Epithelial cell of prostate (primary cell): ENCODE measurements at regions not wholly inside any gene's neighbourhood (a gene's known extent, or its start where the extent isn't known, plus 50 kb on each side); places are given as distances from the start of the nearest gene placed in this dataset.

ENCODE experiments used
- DNase-seq: peaks from one replicate; pipeline ENCODE4 v3.0.0-alpha.2; 2011; ENCODE audit warnings: low read depth, low spot score
- H3K27ac ChIP-seq: fragments of 450-650 bp; 2 replicates; pipeline ENCODE4 v1.5.1; 2017; ENCODE audit warnings: mild to moderate bottlenecking

DNA sequence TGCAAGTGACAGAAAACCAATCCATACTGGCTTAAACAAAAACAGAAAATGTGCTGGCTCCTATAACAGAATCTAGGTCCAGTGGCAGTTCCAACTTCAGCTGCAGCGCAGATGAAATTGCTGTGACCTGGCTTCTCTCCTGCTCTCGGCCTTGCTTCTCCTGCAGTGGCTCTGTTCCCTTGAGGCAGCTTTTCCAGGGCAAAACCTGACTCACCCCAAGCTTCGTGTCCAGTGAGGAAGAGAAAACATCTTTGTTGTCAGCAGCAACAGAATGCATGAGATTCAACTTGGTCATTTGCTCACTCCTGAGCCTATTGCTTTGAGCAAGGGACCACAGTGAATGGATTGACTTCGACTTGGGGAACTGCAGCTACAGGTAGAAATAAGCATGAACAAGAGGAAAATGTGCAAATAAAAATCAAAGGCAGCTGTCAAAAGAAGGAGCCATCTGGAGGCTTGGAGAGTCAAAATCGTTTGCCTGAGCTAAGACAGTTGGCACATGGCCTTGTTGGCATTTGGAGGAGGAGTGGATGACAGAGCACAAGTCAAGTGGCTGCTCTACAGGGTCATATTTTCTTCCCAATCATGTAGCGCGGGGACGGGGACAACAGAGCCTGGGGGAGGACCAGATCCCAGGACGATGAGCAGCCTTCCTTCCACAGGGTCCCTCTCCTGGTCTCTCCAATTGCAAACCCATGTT is 523.4 kb downstream of the FGF9 start:
- no peak overlapping the region for H3K27ac ChIP-seq
- DNase-seq, result no peak

DNA sequence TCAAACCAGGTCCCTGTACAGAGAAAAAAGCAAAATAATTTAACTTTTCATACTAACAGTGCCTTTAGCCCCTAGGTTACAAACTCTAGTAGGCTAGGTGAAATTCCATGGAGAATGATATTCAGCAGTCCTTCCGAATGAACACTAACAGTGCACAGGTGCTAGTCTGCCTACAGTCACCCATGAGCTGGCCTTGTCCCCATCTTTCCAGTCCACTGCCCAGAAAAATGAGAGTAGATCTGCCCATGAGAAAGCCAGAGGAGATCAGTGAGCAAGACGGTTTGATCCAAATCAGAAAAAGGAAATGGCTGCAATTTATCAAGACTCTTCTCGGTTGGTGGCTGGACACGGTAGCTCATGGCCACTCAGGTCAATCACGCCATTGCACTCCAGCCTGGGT is 524.9 kb downstream of the FGF9 start:
- DNase-seq, result no peak
- H3K27ac ChIP-seq, result no peak overlapping the region

DNA sequence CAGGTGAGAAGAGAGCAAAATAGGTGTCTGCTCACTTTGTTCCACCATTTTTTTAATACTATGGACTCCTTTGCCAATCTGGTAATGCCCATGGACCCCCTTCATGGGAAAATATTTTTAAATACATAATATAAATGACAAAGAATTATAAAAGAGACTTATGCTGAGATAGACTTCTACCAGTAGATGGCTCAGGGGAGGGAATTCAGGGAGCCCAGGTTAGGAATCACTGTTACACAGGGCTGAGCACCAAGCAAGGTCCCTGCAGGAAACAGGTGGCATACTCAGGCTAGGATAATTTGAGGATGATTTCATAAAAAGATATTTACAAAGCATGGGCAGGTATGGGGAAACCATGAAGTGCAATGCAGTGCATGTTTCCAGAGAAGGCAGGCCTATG is 525.9 kb downstream of the FGF9 start:
- no peak for DNase-seq

DNA sequence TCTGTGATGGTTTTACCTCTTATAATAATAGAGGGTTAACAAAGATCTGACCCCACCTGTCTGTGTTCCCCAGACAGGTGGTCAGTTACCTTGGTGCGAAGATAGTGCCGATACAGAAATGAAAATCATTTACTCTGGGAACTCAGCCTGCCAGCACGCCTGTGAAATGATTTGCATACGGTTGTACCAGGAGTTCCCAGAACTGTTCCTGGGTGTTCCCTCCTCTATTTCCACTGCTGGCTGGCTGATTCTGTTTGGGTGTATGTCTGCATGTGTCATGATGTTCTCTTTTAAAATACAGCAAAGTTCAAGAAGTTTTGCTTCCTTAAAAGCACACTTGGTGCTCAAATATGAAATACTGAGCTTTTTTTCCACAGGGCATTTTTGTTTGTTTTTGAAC is 527.1 kb downstream of the FGF9 start:
- no peak overlapping the region for H3K27ac ChIP-seq
- DNase-seq, result no peak

More for the DNA sequence above, 525.9 kb downstream of the FGF9 start:
- H3K27ac ChIP-seq, result no peak overlapping the region

DNA sequence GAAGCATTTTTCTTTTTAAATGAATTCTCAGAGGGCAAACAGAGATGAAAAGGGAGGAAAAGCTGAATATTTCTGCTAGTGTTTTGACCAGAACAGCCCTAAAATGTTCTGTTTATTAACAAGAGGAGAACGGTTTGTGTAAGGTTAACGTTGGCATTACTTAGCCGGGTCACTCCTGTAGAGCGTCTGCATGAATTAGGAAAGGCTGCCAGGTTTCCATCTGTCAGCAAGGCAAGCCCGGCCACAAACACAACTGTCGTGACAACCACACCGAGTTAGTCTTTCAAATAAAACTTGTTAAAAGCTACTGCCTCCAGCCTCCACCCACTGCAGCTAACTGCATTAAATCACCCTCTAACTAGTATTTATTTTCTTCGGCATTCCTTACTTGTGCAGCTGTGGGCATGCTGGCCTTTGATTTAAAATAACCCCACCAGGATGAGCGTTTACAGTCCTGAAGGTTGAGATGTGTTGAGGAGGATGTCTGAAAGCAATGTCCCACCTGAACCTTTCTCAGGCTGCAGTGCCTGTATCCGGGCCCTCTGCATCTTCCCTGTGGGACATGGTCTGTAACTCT is 527.9 kb downstream of the FGF9 start:
- DNase-seq, result no peak
- H3K27ac ChIP-seq, result no peak overlapping the region

DNA sequence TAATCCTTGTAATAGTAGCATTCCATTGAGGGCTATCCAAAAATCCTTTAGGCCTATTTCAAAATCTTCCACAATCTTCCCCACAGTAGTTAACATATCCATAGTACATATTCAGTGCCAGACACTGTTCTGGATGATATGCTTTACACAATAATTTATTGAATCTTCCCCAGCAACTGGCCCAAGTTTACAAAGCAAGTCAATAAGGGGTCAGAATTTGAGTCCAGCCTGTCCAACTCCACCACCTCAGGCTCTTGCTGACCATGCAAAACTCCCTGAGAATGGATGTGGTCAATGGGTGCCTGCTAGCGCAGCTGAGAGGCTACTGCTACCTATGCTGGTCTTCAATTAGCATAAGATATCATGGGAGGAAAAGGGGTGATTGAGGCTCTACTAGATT is 529.6 kb downstream of the FGF9 start:
- DNase-seq, result no peak
- no peak overlapping the region for H3K27ac ChIP-seq

DNA sequence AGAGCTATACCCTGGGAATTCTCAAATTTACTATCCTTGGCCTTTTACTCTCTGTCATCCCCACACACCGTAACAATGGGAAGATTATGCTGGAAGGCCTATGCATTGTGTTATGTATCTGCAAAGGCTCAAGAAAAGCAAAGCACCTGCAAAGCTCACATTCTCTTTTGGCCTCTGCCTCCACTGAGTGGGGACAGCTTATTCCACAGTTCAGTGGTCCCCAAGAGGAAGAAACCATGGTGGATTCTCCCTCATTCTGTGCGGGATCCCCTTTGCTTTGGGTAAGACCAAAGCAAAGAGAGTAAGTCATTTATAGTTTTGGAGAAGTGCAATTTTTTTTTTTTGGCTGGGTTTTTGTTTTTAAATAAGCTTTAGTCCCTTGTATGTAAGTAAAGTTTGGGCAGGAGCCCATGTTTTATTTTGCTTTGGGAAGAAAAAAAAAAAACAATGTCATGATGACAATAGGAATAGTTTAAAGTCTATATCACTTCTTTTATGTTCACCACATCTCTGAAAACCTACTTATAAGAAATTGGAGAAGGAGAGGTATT is 530.6 kb downstream of the FGF9 start:
- H3K27ac ChIP-seq, result no peak overlapping the region
- no peak for DNase-seq

DNA sequence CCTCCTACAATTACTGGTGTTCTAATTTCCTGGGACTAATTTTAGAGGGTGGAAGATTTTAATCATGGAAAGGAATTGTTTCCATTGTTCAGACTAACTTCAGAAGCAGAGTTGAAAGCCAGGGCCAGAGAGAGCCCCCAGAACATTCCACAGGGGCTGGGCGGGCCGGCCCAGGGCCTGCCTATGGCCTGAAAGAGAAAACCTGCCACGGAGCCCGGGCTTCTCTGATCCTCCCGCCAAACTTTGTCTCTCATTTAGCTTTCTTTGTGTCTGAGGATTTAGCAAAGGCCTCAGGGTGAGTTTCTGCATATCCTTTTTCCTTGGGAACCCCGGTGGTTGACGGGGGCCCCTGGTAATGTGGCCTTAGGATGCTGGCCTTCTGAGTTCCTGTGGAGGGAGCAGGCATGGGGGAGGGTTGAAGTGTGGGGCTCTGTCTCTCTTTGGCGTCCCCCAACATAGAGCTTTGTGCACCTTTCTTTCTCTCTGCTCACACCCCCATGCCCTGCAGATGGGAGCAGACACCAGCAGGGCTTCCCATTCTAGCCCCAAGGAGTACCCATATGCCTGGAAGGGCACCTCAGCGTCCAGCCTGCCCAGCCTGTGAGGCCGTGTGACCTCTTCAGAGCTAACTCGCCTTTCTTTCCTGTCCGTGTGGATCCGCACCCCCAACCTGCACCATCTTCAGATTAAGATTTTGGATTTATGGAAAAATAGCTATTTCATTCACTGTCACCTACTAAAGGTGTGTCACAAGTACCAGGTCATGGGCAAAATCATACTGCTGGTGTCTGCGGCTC is 539.5 kb downstream of the FGF9 start:
- H3K27ac ChIP-seq, result no peak overlapping the region
- DNase-seq, result no peak

DNA sequence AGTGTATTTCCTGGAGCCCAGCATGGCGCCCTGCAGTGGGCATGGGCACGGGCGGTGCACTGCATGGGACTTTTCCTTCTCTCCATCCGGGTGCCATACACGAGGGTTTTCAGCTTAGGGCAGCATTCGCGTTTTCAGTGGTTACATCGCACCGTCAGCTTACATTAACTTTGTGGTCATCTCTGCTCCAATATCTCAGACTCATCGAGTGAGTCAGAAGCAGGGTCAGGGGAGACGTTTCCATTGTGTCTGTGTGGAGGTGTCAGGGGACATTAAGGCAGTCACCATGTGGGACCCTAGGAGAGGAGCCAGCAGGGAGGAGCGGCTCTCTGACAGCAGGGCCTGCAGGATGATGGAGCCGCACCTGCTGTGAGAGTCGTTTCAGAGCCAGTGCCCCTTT is 541.0 kb downstream of the FGF9 start:
- H3K27ac ChIP-seq, result no peak overlapping the region
- no peak for DNase-seq

DNA sequence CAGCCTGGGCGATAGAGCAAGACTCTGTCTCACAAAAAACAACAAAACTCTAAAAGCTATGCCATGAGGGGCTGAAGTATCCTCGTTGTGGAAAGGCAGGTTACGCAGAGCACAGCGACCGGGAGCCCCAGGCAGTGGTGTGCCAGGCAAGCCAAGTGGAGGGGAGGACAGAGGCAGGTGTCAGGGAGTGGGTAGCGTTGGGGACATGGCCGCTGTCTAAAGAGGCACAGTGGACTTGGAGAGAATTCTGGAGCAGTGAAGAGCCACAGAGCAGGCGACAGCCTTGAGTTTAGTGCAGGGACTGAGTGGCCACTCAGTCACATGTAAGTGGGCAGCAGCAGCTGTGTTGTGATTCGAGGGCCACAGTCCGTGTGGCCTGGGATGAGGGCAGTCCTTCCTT is 541.7 kb downstream of the FGF9 start:
- DNase-seq, result no peak
- H3K27ac ChIP-seq, result no peak overlapping the region

DNA sequence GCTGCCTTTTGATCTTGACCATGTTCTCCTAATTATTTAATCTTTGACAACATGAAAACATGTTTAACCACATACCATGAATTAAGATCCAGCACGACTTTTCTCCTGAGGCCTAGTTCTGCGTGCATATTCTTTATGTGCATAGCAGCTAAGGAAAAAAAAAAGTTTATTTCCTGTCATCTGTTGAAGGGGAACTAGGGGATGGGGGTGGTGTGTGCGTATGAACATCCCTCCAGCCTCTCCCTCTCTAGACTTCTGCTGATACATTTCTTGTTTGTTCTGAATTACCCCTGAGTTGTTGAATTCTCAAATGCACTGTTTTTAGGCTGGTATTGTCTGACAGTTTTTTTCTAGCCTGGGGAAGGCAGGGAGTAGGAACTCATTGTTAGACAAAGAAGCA is 543.3 kb downstream of the FGF9 start:
- no peak for DNase-seq
- H3K27ac ChIP-seq, result no peak overlapping the region

DNA sequence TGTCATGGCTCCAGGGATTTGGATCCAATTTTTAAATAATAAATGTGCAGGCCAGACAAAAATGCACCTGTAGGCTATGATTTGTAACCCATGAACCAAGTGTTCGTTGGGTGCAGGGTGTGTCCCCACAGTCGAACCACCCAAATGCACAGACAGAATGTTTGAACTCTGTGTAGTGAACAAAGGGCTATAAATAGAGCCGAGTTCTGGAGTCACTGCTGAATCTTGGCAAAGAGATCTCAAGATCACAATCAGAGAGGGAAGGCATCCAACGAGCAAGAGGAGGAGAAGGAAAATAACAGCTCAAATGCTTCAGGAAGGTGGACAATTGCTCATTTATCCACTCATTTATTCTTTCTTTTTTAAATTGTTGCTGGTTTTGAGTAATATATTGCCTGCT is 547.9 kb downstream of the FGF9 start:
- H3K27ac ChIP-seq, result no peak overlapping the region
- no peak for DNase-seq

DNA sequence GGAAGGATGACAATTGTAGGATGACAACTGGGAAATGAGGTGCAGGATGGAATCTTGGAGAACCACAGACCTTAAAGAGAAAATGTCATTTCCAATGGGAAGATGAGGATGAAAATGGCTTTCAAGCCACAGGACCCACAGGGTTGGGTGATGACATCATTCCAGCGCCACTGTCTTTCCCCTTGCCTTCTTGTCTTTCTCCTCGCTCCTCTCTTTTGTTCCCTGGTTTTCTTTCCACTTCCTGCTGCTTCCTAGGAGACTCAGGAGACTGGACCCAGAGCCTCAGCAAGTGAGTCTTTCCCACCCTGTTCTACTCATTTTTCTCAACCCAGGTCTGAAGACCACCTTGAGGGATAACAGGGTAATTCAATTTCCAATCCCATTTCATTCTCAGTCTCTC is 548.8 kb downstream of the FGF9 start:
- DNase-seq, result no peak
- no peak overlapping the region for H3K27ac ChIP-seq

DNA sequence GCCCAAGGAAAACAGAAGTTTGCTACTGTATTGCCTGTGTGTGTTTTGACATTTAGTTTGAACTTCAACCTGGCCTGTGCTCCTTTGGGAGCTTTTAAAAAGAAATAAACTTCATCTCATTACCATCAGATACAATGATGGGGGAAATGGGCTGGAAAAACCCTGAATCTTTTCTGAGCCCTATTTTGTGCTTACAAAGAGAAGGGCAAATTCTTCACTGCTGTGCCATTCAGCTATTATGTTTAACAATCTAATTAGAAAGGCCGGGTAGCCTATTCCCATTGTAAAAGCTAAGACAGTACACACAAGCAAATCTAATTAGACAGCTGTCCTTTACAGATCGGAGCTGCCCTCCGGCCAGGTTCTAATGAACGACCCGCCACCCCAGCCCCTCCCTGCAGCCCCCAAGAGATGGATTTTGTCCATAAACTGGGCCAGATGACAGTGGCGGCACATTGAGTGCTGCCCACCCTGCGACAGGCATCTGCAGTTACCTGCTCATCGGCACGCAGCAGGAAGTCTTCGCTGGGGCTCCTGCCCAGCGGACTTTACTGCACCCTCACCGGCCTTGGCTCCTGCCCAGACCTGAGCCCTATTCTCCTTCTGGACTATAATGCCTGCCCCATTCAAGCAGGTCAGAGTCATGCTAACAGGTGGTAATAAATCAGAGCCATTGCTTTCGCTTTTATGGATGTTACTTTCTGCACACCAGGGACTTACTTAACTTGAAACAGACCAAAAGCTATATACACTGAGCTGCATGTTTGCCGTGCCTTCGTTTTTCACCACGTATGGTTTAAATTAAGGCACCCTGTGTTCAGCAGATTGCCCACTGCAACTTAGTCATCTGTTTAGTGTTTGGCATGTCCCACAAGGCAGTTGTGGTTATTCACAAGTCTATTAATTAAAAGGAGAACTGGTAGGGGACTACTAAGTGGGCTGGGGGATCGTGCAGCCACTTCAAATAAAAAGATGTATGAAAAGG is 549.6 kb downstream of the FGF9 start:
- H3K27ac ChIP-seq, result no peak overlapping the region
- no peak for DNase-seq

DNA sequence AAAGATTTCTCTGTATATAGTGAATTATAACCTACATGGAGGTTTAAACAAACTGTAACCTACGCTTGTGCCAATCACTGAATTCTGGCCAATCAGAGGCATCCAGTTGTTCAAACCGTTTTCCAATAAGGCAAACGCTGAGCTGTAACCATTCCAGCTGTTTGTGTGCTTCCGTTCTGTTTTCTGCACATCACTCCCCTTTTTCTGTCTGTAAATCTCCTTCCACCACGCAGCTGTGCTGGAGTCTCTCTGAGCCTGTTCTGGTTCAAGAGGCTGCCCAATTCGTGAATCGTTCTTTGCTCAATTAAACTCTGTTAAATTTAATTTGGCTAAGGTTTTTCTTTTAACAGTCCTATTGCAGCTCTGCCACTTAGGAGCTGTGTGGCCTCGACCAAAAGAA is 552.5 kb downstream of the FGF9 start:
- H3K27ac ChIP-seq, result no peak overlapping the region
- no peak for DNase-seq

DNA sequence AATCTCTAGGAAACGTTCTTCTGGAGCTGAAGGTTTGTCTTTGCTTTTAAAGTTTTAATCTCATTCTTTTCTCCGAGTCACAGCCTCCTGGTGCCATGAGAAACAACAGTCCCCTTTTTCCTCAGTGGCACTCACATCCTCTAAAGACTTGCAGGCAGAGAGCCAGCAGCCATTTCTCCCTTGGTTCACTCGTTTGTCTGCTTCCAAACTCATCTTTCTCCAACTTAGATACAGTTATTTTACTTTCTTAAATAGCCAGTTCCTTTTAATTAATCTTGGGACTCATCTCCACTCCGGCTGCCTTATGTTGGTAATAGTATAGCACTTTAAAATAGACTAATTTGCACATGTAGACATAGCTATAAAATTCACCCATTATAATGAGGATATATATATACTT is 555.2 kb downstream of the FGF9 start:
- H3K27ac ChIP-seq, result no peak overlapping the region
- no peak for DNase-seq

DNA sequence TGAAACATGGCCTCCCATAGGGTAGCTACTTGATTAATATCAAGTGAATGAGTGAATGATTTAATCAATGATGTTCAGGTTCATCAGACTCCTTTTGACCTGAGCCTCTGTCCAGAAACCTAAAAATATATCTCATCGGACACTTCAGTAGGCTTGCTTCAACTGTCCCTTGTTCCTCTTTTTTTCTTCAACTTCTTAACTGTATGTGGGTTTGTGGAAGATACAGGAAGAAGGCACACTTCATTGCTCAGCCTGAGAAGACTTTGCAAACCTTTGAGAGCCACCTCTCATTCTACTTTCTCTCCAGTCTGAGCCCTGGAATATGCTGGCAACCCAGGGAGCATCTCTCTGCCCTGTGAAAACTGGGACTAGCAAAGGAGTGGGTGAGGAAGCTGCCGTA is 557.0 kb downstream of the FGF9 start:
- no peak overlapping the region for H3K27ac ChIP-seq
- DNase-seq, result no peak

DNA sequence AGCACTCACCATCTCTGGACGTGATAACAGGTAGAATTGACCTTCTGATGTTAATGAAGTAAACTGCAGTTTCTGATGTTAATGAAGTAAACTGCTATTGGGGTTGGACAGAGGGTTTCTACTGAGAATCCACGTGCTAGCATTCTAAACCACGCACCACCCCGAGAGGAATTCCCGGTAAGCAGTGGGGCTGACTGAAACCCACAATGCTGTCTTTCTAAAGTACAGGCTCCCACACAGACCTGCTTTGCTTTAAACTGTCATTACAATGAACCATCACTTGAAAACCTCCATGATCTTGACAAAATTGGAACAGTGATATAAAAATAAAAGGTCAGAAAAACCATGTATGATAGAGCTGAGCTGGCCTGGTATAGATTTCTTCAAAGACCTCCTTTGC is 559.0 kb downstream of the FGF9 start:
- no peak for DNase-seq
- H3K27ac ChIP-seq, result no peak overlapping the region

DNA sequence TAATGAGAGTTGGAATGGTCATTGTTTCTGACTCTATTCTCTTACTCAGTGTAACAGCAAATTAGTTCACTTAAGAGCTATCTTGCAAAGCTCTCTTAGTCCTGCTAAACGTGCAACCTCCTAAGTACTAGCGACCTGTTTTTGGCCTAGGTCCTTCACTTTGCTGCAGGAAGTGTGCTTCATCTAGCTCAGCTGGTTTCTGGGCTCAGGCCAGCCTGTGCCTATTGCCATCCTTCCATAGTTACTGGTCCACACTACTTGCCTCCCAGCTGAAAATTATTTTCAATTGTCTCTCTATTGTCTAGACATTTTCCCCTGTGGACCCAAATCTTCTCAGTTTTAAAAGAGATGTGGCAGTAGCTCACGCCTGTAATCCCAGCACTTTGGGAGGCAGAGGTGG is 561.3 kb downstream of the FGF9 start:
- DNase-seq, result no peak
- H3K27ac ChIP-seq, result no peak overlapping the region

DNA sequence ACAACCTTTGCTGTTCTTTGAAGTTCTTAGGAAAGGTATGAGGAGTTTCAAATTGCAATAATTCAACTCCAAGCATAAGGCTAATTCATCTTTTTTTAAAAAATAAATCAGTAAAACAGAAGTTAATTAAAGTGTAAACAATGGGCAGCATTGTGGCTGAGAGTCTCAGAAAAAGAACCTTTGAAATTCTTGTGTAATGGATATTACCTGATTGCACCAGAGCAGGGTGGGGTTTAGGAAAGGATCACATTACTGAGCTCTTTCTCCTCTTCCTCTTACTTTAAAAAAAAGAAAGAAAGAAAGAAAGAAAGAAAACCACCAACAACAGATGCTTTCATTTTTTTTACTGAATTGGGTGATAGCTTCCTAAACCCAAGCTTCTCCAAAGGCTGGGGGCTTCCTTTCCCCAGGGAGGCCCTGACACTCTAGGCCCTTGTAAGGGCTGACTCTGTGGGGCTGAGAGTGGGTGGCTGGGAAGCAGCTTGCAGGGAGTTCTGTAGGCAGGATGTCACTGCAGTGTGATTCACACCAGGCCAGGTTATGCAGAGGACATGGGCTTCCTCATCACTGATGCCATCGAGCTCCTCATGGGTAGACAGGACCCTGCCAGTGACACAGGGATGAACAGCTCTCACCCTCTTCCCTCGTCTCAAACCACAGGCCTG is 564.5 kb downstream of the FGF9 start:
- no peak overlapping the region for H3K27ac ChIP-seq
- no peak for DNase-seq
